RWPE2 (cell line): ENCODE measurements at regions not wholly inside any gene's neighbourhood (a gene's known extent, or its start where the extent isn't known, plus 50 kb on each side); places are given as distances from the start of the nearest gene placed in this dataset.

Source experiments
- ATAC-seq: fragments of 200-7000 bp; cut with Tn5 transposase; 3 replicates; pipeline ENCODE4 v1.9.1; 2021; ENCODE audit warnings: low read depth
- DNase-seq: peaks from one replicate; pipeline ENCODE4 v3.0.0-alpha.2; 2020; ENCODE audit warnings: low spot score
- H3K27ac ChIP-seq: fragments of 450-650 bp; 2 replicates; pipeline ENCODE4 v1.5.1; 2017; ENCODE audit warnings: mild to moderate bottlenecking; ENCODE audit not compliant: poor library complexity, severe bottlenecking
- H3K27me3 ChIP-seq: fragments of 250-450 bp; sonication (Bioruptor Pico); 2 replicates; pipeline ENCODE4 v1.5.1; 2021; ENCODE audit warnings: mild to moderate bottlenecking, moderate library complexity; ENCODE audit not compliant: insufficient read depth, poor library complexity, severe bottlenecking
- H3K36me3 ChIP-seq: fragments of 250-450 bp; sonication (Bioruptor Pico); 2 replicates; pipeline ENCODE4 v1.5.1; 2020; ENCODE audit warnings: low read depth, mild to moderate bottlenecking, moderate library complexity
- H3K4me1 ChIP-seq: fragments of 250-450 bp; sonication (Bioruptor Pico); 2 replicates; pipeline ENCODE4 v1.5.1; 2021; ENCODE audit warnings: mild to moderate bottlenecking, moderate library complexity; ENCODE audit not compliant: insufficient read depth, poor library complexity, severe bottlenecking
- H3K4me3 ChIP-seq: fragments of 250-450 bp; sonication (Bioruptor Pico); 2 replicates; pipeline ENCODE4 v1.5.1; 2021; ENCODE audit warnings: mild to moderate bottlenecking, moderate library complexity; ENCODE audit not compliant: severe bottlenecking
- H3K9me3 ChIP-seq: fragments of 250-450 bp; sonication (Bioruptor Pico); 2 replicates; pipeline ENCODE4 v1.5.1; 2021; ENCODE audit warnings: mild to moderate bottlenecking, moderate library complexity; ENCODE audit not compliant: severe bottlenecking
- CTCF ChIP-seq: fragments of 450-650 bp; IDR thresholded peaks from one replicate; pipeline ENCODE4 v1.5.1; 2017; ENCODE audit warnings: mild to moderate bottlenecking, moderate library complexity; ENCODE audit not compliant: poor library complexity, severe bottlenecking

GRCh38 chr5:175003531-175003930 is 279.1 kb downstream of the MSX2 start:
- peaks cover 21% of the 10 kb centered on the region for H3K27me3 ChIP-seq

GRCh38 chr5:175001876-175002645 is 277.7 kb downstream of the MSX2 start:
- Histone ChIP-seq H3K36me3 (no peaks in the 10 kb centered on the region), H3K27ac (no peak overlapping the region), H3K4me1 (no peaks in the 10 kb centered on the region), H3K27me3 (peaks cover 21% of the 10 kb centered on the region), H3K4me3 (no peak overlapping the region), H3K9me3 (peaks cover 5% of the 10 kb centered on the region)
- ATAC-seq, result no peak
- no peak for DNase-seq
- no peak for TF ChIP-seq CTCF

More at GRCh38 chr5:175003531-175003930, 279.1 kb downstream of the MSX2 start:
- H3K9me3 ChIP-seq, result peaks cover 3% of the 10 kb centered on the region
- DNase-seq (no peak), ATAC-seq (no peak)
- no peak overlapping the region for H3K27ac ChIP-seq
- H3K4me1 ChIP-seq, result no peaks in the 10 kb centered on the region
- no peak for TF ChIP-seq CTCF
- no peaks in the 10 kb centered on the region for H3K36me3 ChIP-seq
- no peak overlapping the region for H3K4me3 ChIP-seq

GRCh38 chr5:175001311-175001710 is 276.9 kb downstream of the MSX2 start:
- H3K4me1 ChIP-seq, result no peaks in the 10 kb centered on the region
- ATAC-seq (no peak), DNase-seq (no peak)
- no peaks in the 10 kb centered on the region for H3K36me3 ChIP-seq
- H3K4me3 ChIP-seq, result no peak overlapping the region
- no peak for TF ChIP-seq CTCF
- no peak overlapping the region for H3K27ac ChIP-seq
- H3K27me3 ChIP-seq, result peaks cover 19% of the 10 kb centered on the region
- H3K9me3 ChIP-seq, result peaks cover 5% of the 10 kb centered on the region

GRCh38 chr5:174999581-174999980 is 275.2 kb downstream of the MSX2 start:
- ATAC-seq (no peak), DNase-seq (no peak)
- no peak for TF ChIP-seq CTCF
- Histone ChIP-seq H3K4me3 (no peak overlapping the region), H3K4me1 (no peaks in the 10 kb centered on the region), H3K36me3 (no peaks in the 10 kb centered on the region), H3K9me3 (peaks cover 5% of the 10 kb centered on the region), H3K27me3 (peaks cover 19% of the 10 kb centered on the region), H3K27ac (no peak overlapping the region)

- DNase-seq, result no peak
- ATAC-seq, result no peak
- H3K4me1 ChIP-seq, result no peaks in the 10 kb centered on the region
- H3K9me3 ChIP-seq, result peaks cover 3% of the 10 kb centered on the region
- no peak overlapping the region for H3K4me3 ChIP-seq
- TF ChIP-seq CTCF, result no peak
- H3K27me3 ChIP-seq, result peaks cover 16% of the 10 kb centered on the region
- H3K36me3 ChIP-seq, result no peaks in the 10 kb centered on the region
- H3K27ac ChIP-seq, result no peak overlapping the region
Measured at GRCh38 chr5:174998131-174998730, 273.8 kb downstream of the MSX2 start.
